CD14-positive monocyte (primary cell): ENCODE measurements at regions not wholly inside any gene's neighbourhood (a gene's known extent, or its start where the extent isn't known, plus 50 kb on each side); places are given as distances from the start of the nearest gene placed in this dataset.

Source experiments
- DNase-seq, 3 donors: peaks; one replicate each; pipeline ENCODE4 v3.0.0-alpha.2; 2011 to 2022
- H2AFZ ChIP-seq: 2 replicates; pipeline ENCODE4 v1.6.0; 2012; ENCODE audit warnings: mild to moderate bottlenecking, low read depth, low read length, inconsistent platforms; ENCODE audit not compliant: insufficient read depth, poor library complexity, severe bottlenecking
- H3K27ac ChIP-seq, 2 donors: 1 replicate in 1 of 2; 2 replicates in 1 of 2; pipeline ENCODE4 v1.5.1; 2012 to 2013; ENCODE audit warnings: low read length in 2 of 2, control low read depth in 1 of 2, inconsistent platforms in 1 of 2, low read depth in 1 of 2, mild to moderate bottlenecking in 1 of 2
- H3K27me3 ChIP-seq, 2 donors: one replicate each; pipeline versions ENCODE4 v1.6.0 to v1.6.1; 2011 to 2013; ENCODE audit warnings: low read length in 2 of 2; ENCODE audit not compliant: control insufficient read depth in 2 of 2, insufficient read depth in 2 of 2
- H3K36me3 ChIP-seq, 2 donors: replicated peaks in 1 of 2; 1 replicate in 1 of 2; 2 replicates in 1 of 2; pipeline versions ENCODE4 v1.5.1 to v1.6.1; 2012 to 2013; ENCODE audit warnings: low read length in 2 of 2, control low read depth in 1 of 2, inconsistent platforms in 1 of 2, mild to moderate bottlenecking in 1 of 2; ENCODE audit not compliant: insufficient read depth in 2 of 2, control insufficient read depth in 1 of 2
- H3K4me1 ChIP-seq, 2 donors: 1 replicate in 1 of 2; 2 replicates in 1 of 2; pipeline versions ENCODE4 v1.5.1 to v1.6.1; 2012 to 2013; ENCODE audit warnings: low read length in 2 of 2, control low read depth in 1 of 2, inconsistent platforms in 1 of 2, mild to moderate bottlenecking in 1 of 2, moderate library complexity in 1 of 2; ENCODE audit not compliant: insufficient read depth in 2 of 2, control insufficient read depth in 1 of 2
- H3K4me2 ChIP-seq: replicated peaks from 2 replicates; pipeline ENCODE3; 2012; ENCODE audit warnings: low read length, moderate library complexity, mild to moderate bottlenecking; ENCODE audit not compliant: poor library complexity, severe bottlenecking; ENCODE audit errors: extremely low read depth
- H3K4me3 ChIP-seq, 3 experiments: fragments of 200-600 bp in 1 of 3; sonication (generic) in 1 of 3; replicated peaks in 1 of 3; 1 replicate in 2 of 3; 2 replicates in 1 of 3; pipeline ENCODE4 v1.5.1; 2011 to 2013; ENCODE audit warnings: low read length in 3 of 3, mild to moderate bottlenecking in 3 of 3, control low read depth in 2 of 3, low read depth in 2 of 3, inconsistent platforms in 1 of 3, moderate library complexity in 1 of 3
- H3K79me2 ChIP-seq: 2 replicates; pipeline ENCODE4 v1.6.0; 2012; ENCODE audit warnings: mild to moderate bottlenecking, control low read depth, inconsistent platforms, low read length, moderate library complexity; ENCODE audit not compliant: insufficient read depth
- H3K9ac ChIP-seq: 2 replicates; pipeline ENCODE4 v1.6.0; 2017; ENCODE audit warnings: low read length, mild to moderate bottlenecking; ENCODE audit not compliant: insufficient read depth, poor library complexity, severe bottlenecking
- H3K9me3 ChIP-seq, 2 donors: replicated peaks in 1 of 2; 1 replicate in 1 of 2; 2 replicates in 1 of 2; pipeline versions ENCODE4 v1.5.1 to v1.6.1; 2012 to 2013; ENCODE audit warnings: low read length in 2 of 2, control low read depth in 1 of 2; ENCODE audit not compliant: control insufficient read depth in 1 of 2, insufficient read depth in 1 of 2
- H4K20me1 ChIP-seq: 2 replicates; pipeline ENCODE4 v1.6.0; 2012; ENCODE audit warnings: mild to moderate bottlenecking, low read length, control low read depth, moderate library complexity; ENCODE audit not compliant: insufficient read depth
- H3K27ac Mint-ChIP-seq, 7 donors: one replicate each; pipeline ENCODE4 v1.8.0; 2020; ENCODE audit warnings: mild to moderate bottlenecking in 7 of 7, mixed read lengths in 7 of 7, moderate library complexity in 6 of 7, inconsistent platforms in 2 of 7
- H3K27me3 Mint-ChIP-seq, 3 donors: one replicate each; pipeline ENCODE4 v1.8.0; 2021 to 2022; ENCODE audit warnings: low read depth in 3 of 3, mild to moderate bottlenecking in 3 of 3, mixed read lengths in 3 of 3, moderate library complexity in 3 of 3, inconsistent platforms in 1 of 3
- H3K36me3 Mint-ChIP-seq, 2 donors: one replicate each; pipeline ENCODE4 v1.8.0; 2020; ENCODE audit warnings: mixed read lengths in 2 of 2, inconsistent platforms in 1 of 2, mild to moderate bottlenecking in 1 of 2
- H3K4me1 Mint-ChIP-seq: one replicate; pipeline ENCODE4 v1.8.0; 2020; ENCODE audit warnings: mild to moderate bottlenecking, mixed read lengths
- H3K4me3 Mint-ChIP-seq, 2 donors: one replicate each; pipeline ENCODE4 v1.8.0; 2020; ENCODE audit warnings: mild to moderate bottlenecking in 2 of 2, mixed read lengths in 2 of 2, moderate library complexity in 1 of 2
- H3K9me3 Mint-ChIP-seq, 7 donors: one replicate each; pipeline ENCODE4 v1.8.0; 2020 to 2022; ENCODE audit warnings: mixed read lengths in 7 of 7, mild to moderate bottlenecking in 6 of 7, moderate library complexity in 6 of 7, inconsistent platforms in 2 of 7
- WGBS: methylation state at CpG from one replicate; pipeline ENCODE4 v1.1.5; 2013; ENCODE audit warnings: missing lambda C conversion rate; ENCODE audit not compliant: insufficient coverage; 5-methylcytosine and 5-hydroxymethylcytosine counted together
- intact Hi-C, 2 donors: fragments of 100-400 bp; cut with micrococcal nuclease; formaldehyde crosslinking; loops; one replicate each; pipeline versions ENCODE4 v1.15.0 to v1.15.1; 2023
- TF ChIP-seq, protein P1 (sequence below): fragments of 200-600 bp; IDR thresholded peaks from one replicate; pipeline ENCODE4 v1.8.0; 2022; ENCODE audit warnings: antibody characterized with exemption, mild to moderate bottlenecking

DNA sequence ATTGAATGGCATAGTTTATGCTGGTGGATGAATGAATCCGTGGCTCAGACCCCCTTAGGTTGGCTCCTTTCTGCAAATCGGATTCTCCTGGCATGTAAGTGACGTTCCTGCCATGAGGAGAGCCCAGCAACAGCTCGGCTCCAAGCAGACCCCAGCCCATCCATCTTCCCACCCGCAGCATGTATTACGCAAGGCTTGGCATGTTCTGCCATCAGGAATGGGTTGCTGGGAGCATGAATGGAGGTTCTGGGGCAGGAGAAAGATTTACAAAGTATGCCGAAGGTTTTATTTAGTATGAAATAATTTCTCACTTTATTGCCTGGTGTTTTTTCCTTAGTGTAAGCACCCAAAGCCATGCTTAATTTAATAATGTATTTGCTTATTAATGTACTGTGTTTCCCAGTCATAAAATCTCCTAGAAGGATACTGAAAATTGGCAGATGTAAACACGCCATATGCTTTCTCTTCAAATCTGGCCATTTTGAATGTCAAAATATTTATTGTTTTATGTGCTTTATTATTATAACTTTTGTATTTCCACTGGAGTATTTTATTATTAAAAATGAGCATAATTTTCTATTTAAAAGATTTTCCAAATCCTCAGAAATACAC, 128.5 kb downstream of the ACKR3 start:
- Mint-ChIP-seq H3K9me3 (peaks cover 0 to 4% (median 0%) of the 10 kb centered on the region in 7 donors), H3K4me3 (no peak overlapping the region), H3K4me1 (no peaks in the 10 kb centered on the region), H3K36me3 (no peaks in the 10 kb centered on the region), H3K27ac (no peak overlapping the region), H3K27me3 (peaks cover 14 to 35% (median 27%) of the 10 kb centered on the region in 3 donors)
- no peak overlapping the region for H3K4me2 ChIP-seq
- TF ChIP-seq, protein P1, sequence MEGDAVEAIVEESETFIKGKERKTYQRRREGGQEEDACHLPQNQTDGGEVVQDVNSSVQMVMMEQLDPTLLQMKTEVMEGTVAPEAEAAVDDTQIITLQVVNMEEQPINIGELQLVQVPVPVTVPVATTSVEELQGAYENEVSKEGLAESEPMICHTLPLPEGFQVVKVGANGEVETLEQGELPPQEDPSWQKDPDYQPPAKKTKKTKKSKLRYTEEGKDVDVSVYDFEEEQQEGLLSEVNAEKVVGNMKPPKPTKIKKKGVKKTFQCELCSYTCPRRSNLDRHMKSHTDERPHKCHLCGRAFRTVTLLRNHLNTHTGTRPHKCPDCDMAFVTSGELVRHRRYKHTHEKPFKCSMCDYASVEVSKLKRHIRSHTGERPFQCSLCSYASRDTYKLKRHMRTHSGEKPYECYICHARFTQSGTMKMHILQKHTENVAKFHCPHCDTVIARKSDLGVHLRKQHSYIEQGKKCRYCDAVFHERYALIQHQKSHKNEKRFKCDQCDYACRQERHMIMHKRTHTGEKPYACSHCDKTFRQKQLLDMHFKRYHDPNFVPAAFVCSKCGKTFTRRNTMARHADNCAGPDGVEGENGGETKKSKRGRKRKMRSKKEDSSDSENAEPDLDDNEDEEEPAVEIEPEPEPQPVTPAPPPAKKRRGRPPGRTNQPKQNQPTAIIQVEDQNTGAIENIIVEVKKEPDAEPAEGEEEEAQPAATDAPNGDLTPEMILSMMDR: no peak
- H3K36me3 ChIP-seq: no peaks in the 10 kb centered on the region
- 100% methylated on average over 3 of the region's 8 CpGs for WGBS
- H3K27ac ChIP-seq: no peak overlapping the region
- H2AFZ ChIP-seq: no peak overlapping the region
- peaks cover 0 to 4% of the 10 kb centered on the region in 2 donors for H3K27me3 ChIP-seq
- intact Hi-C loops: no loop called here
- no peak overlapping the region for H3K9ac ChIP-seq
- H3K4me3 ChIP-seq: no peak overlapping the region
- no peaks in the 10 kb centered on the region for H3K79me2 ChIP-seq
- no peaks in the 10 kb centered on the region for H3K4me1 ChIP-seq
- H4K20me1 ChIP-seq: no peaks in the 10 kb centered on the region
- no peaks in the 10 kb centered on the region for H3K9me3 ChIP-seq
- DNase-seq: no peak

DNA sequence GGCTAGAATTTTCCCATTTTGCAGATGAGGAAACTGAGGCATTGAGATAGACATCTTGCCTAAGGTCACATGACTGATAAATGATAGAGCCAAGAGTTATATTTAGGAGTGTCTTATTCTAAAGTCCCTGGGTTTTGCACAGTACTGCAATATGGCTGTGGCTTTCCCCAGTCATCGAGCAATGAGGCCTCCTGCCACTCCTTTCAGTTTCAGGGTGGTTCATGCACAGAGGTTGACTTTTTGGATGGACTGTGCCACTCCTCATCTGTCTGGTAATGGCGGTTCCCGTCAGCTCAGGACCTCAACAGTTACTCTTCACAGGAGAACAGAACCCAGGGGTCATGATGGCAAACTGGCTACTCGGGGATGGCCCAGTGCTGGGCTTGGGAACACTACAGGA, 131.1 kb downstream of the ACKR3 start:
- peak overlapping the region in 1 of 7 donors; percentile 4 for H3K27ac Mint-ChIP-seq
- TF ChIP-seq, protein P1: no peak
- 100% methylated on average over 2 of the region's 4 CpGs for WGBS
- Histone ChIP-seq H4K20me1 (no peaks in the 10 kb centered on the region), H3K4me1 (peaks cover 14 to 18% of the 10 kb centered on the region in 2 donors), H2AFZ (no peak overlapping the region), H3K9me3 (no peaks in the 10 kb centered on the region), H3K9ac (no peak overlapping the region), H3K4me2 (no peak overlapping the region), H3K79me2 (no peaks in the 10 kb centered on the region), H3K4me3 (no peak overlapping the region), H3K27ac (no peak overlapping the region), H3K36me3 (no peaks in the 10 kb centered on the region), H3K27me3 (no peaks in the 10 kb centered on the region)
- H3K4me1 Mint-ChIP-seq: peaks cover 17% of the 10 kb centered on the region
- no peak for DNase-seq
- H3K36me3 Mint-ChIP-seq: no peaks in the 10 kb centered on the region
- no peak overlapping the region for H3K4me3 Mint-ChIP-seq
- peaks cover 0 to 2% (median 0%) of the 10 kb centered on the region in 7 donors for H3K9me3 Mint-ChIP-seq
- intact Hi-C loops: no loop called here
- H3K27me3 Mint-ChIP-seq: peaks cover 8 to 15% (median 12%) of the 10 kb centered on the region in 3 donors
